WTC11 (cell line): ENCODE measurements at regions not wholly inside any gene's neighbourhood (a gene's known extent, or its start where the extent isn't known, plus 50 kb on each side); places are given as distances from the start of the nearest gene placed in this dataset.

ENCODE experiments used
- ATF2 ChIP-seq: sonication (generic); formaldehyde crosslinking; IDR thresholded peaks from 2 replicates; pipeline ENCODE4 v1.8.1; 2022; ENCODE audit warnings: low read depth, missing genetic modification reagents, borderline replicate concordance
- CTCF ChIP-seq: fragments of 200-600 bp; IDR thresholded peaks from 2 replicates; pipeline ENCODE4 v1.8.0; 2022; ENCODE audit warnings: antibody characterized with exemption
- FOXK1 ChIP-seq: sonication (generic); formaldehyde crosslinking; IDR thresholded peaks from 2 replicates; pipeline ENCODE4 v1.8.0; 2022; ENCODE audit warnings: mild to moderate bottlenecking, moderate library complexity, missing genetic modification reagents
- JUN ChIP-seq: sonication (generic); formaldehyde crosslinking; IDR thresholded peaks from 2 replicates; pipeline ENCODE4 v1.8.0; 2023; ENCODE audit warnings: mild to moderate bottlenecking, missing genetic modification reagents
- MAX ChIP-seq: sonication (generic); formaldehyde crosslinking; IDR thresholded peaks from 2 replicates; pipeline ENCODE4 v1.8.0; 2022; ENCODE audit warnings: mild to moderate bottlenecking, missing genetic modification reagents
- MXD4 ChIP-seq: fragments of 250-450 bp; sonication (Bioruptor Pico); IDR thresholded peaks from 2 replicates; pipeline ENCODE4 v1.8.0; 2021; ENCODE audit warnings: mild to moderate bottlenecking, moderate library complexity, borderline replicate concordance
- NR3C1 ChIP-seq: sonication (generic); formaldehyde crosslinking; conservative IDR thresholded peaks from 2 replicates; pipeline ENCODE4 v1.8.1; 2023; ENCODE audit warnings: low read depth, mild to moderate bottlenecking, missing genetic modification reagents
- STAT6 ChIP-seq: sonication (generic); formaldehyde crosslinking; conservative IDR thresholded peaks from 2 replicates; pipeline ENCODE4 v1.8.1; 2023; ENCODE audit warnings: mild to moderate bottlenecking, low read depth, missing genetic modification reagents, moderate library complexity
- ZNF671 ChIP-seq: fragments of 250-450 bp; sonication (Bioruptor Pico); IDR thresholded peaks from 2 replicates; pipeline ENCODE4 v1.8.0; 2021; ENCODE audit warnings: mild to moderate bottlenecking

GRCh38 chr15:85899927-85900326 lies 105.2 kb upstream of the KLHL25 start:
- no peak for TF ChIP-seq STAT6 (CRISPR knock-in tag)
- no peak for TF ChIP-seq MXD4 (CRISPR knock-in tag)
- no peak for TF ChIP-seq CTCF
- no peak for TF ChIP-seq FOXK1 (CRISPR knock-in tag)
- no peak for TF ChIP-seq ZNF671 (CRISPR knock-in tag)
- no peak for TF ChIP-seq JUN
- TF ChIP-seq ATF2, result no peak
- no peak for TF ChIP-seq NR3C1 (CRISPR knock-in tag)
- TF ChIP-seq MAX (CRISPR knock-in tag), result no peak
